GM21737 (cell line): ENCODE measurements at regions not wholly inside any gene's neighbourhood (a gene's known extent, or its start where the extent isn't known, plus 50 kb on each side); places are given as distances from the start of the nearest gene placed in this dataset.

Experiments used
- ATAC-seq: cut with Tn5 transposase; IDR thresholded peaks from one replicate; pipeline ENCODE4 v1.9.1; 2021; ENCODE audit warnings: mild to moderate bottlenecking, moderate library complexity; ENCODE audit not compliant: unreplicated experiment

GRCh38 chr18:24995755-24996154 lies 356.2 kb downstream of the ZNF521 start:
- no peak for ATAC-seq

DNA sequence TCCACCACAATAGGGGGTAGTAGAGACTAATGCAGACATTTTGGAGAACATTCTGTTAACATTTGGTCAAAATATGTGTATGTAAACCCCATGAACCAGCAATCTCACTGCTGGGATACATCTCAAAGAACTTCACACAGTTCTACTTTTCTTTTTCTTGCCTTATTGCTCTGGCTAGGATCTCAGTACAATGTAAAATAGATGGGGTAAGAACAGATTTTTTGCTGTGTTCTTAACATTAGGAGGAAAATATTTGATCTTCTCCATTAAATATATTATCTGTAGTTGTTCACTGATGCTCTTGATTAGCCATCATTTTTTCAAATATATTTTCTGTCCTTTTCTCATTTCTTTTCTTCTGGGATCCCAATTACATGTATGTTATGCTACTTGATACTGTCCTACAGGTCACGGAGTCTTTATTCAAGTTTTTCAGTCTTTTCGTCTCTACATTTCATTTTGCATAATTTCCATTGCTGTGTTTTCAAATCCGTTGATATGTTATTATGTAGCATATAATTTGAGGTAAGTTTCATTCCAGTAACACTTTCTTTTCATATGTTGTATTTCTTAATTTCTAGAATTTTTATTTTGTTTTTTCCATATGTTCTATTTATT lies 352.2 kb downstream of the ZNF521 start:
- no peak for ATAC-seq

DNA sequence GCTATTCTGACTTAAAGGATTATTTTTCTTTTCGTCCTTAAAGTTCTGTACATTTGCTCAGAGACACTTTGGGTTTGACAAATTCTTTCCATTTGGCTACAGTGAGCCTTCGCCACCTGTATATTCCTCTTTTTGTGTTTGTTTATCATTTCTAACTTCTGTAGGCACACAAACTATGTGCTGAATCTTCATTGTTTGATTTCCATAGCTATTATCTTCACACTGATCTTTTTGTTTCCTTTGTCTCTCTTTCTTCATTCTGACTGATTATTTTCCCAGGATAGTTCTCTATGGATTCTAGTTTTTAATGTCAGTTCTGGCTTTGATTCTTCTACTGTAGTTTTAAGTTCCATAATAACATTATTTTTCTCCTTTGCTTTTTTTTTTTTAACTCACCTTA lies 350.2 kb downstream of the ZNF521 start:
- no peak for ATAC-seq

DNA sequence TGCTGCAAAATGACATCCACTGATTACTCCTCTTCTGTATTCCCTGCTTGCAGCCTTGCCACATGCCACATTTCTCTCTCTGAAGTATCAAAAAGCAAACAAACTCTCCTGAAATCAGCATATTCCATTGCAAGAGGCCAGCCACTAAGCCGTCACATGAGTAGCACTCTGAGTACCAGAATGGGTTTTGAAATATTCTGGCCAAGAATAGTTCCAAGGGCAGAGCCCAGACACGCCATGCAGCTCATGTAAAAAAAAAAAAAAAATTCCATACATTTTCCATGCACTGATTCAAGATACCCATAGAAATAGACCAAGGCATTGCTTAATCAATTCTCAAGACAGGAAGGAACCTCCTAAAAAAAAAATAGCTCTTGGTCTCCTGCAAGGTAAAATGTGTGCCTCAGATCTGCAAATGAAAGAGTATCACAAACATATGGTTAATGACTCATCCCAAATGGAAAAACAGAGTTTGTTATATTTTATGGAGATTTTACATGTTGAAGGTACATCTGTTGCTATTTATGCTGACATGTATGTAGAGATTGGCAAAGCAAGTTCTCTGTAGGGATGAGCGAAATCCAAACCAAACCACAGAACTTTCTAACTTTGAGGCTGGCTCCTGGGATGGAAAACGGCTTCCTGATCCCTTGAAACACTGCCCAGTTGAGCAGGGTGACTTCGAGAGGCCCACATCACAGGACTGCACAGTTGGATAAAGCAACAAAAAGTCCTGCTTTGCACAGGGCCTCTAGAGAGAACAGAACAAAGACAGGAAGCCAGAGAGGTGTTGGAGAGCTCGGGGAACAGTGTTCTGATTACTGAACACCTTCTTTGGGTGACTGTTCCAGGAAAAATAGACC lies 346.2 kb downstream of the ZNF521 start:
- no peak for ATAC-seq

DNA sequence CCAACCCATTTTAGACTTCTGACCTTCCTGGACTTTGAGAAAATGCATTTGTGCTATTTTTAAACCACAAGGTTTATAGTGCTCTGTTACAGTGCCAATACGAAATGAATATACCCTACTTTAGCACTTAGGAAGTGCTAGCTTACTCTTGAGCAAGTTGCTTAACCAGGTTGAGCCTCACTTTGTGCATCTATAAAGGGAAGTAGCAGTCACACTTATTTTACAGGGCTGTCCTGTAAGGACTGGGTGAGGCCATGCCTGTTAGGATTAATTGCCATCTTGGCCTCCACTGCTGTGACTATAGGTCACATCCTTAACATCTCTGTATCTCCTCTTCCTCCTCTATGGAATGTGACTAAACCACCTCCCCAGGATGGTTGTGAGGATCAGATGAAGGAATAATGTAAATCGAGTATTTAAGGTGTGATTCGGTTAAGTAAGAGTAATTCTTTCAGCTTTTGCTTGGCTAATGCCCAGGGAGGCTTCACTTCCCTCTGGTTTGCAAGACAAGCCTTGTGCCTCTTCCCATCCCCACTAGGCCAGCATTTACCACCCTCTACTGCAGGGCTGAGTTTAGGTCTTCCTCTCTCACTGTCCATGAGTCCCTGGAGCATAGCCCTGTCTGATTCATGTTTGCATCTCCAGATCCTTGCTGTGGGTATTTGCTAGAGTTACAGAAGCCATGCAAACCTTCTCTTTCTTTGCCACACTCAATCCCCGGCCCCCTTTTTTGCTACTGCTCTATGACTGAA lies 341.2 kb downstream of the ZNF521 start:
- no peak for ATAC-seq
